ENCODE measurements at regions not wholly inside any gene's neighbourhood (a gene's known extent, or its start where the extent isn't known, plus 50 kb on each side); places are given as distances from the start of the nearest gene placed in this dataset.
"Not testable (repeated sequence)": the region's sequence is repeated elsewhere in the genome, so short reads cannot be mapped to it uniquely, and the experiment has no call there.

GRCh38 chr17:63293323-63294075 lies 152.6 kb downstream of the CYB561 start:
- H3K27me3 Mint-ChIP-seq = no peaks in the 10 kb centered on the region
- H3K4me1 Mint-ChIP-seq (ENCODE audit: unreplicated experiment) = peaks cover 5% of the 10 kb centered on the region
- DNase-seq (ENCODE audit: extremely low spot score, unreplicated experiment) = no peak
- H3K36me3 Mint-ChIP-seq = peaks cover 23% of the 10 kb centered on the region
- no peak overlapping the region for H3K4me3 Mint-ChIP-seq
- H3K9me3 Mint-ChIP-seq = peaks cover 21% of the 10 kb centered on the region
- no peak overlapping the region for H3K27ac Mint-ChIP-seq
- TF ChIP-seq CTCF (conservative IDR thresholded peaks at IDR 0.05) = no peak

GRCh38 chr17:63294776-63295175 lies 151.3 kb downstream of the CYB561 start:
- Mint-ChIP-seq H3K9me3 (peaks cover 29% of the 10 kb centered on the region), H3K27ac (no peak overlapping the region), H3K27me3 (no peaks in the 10 kb centered on the region)

GRCh38 chr17:63295288-63295687 lies 150.8 kb downstream of the CYB561 start:
- TF ChIP-seq CTCF (conservative IDR thresholded peaks at IDR 0.05) = no peak
- Mint-ChIP-seq H3K4me1 (ENCODE audit: unreplicated experiment) (peaks cover 5% of the 10 kb centered on the region), H3K9me3 (peaks cover 29% of the 10 kb centered on the region), H3K4me3 (no peak overlapping the region), H3K27ac (no peak overlapping the region), H3K36me3 (peaks cover 27% of the 10 kb centered on the region), H3K27me3 (no peaks in the 10 kb centered on the region)
- no peak for DNase-seq (ENCODE audit: extremely low spot score, unreplicated experiment)

More at GRCh38 chr17:63294776-63295175, 151.3 kb downstream of the CYB561 start:
- peaks cover 5% of the 10 kb centered on the region for H3K4me1 Mint-ChIP-seq (ENCODE audit: unreplicated experiment)
- peaks cover 27% of the 10 kb centered on the region for H3K36me3 Mint-ChIP-seq
- TF ChIP-seq CTCF (conservative IDR thresholded peaks at IDR 0.05) = no peak
- H3K4me3 Mint-ChIP-seq = no peak overlapping the region
- no peak for DNase-seq (ENCODE audit: extremely low spot score, unreplicated experiment)

- Mint-ChIP-seq H3K36me3 (peaks cover 31% of the 10 kb centered on the region), H3K4me3 (no peak overlapping the region), H3K27me3 (no peaks in the 10 kb centered on the region), H3K9me3 (peaks cover 29% of the 10 kb centered on the region), H3K4me1 (ENCODE audit: unreplicated experiment) (peaks cover 5% of the 10 kb centered on the region), H3K27ac (no peak overlapping the region)
- no peak for TF ChIP-seq CTCF (conservative IDR thresholded peaks at IDR 0.05)
- DNase-seq (ENCODE audit: extremely low spot score, unreplicated experiment) = no peak
Measured at GRCh38 chr17:63295839-63296590, 150.1 kb downstream of the CYB561 start.

GRCh38 chr17:63298916-63299315 lies 147.2 kb downstream of the CYB561 start:
- DNase-seq (ENCODE audit: extremely low spot score, unreplicated experiment); H3K4me3 Mint-ChIP-seq; H3K4me1 Mint-ChIP-seq (ENCODE audit: unreplicated experiment); H3K27me3 Mint-ChIP-seq; H3K27ac Mint-ChIP-seq: not testable (repeated sequence)
- peaks cover 41% of the 10 kb centered on the region for H3K36me3 Mint-ChIP-seq
- H3K9me3 Mint-ChIP-seq = peaks cover 45% of the 10 kb centered on the region

GRCh38 chr17:63304704-63305261 lies 141.3 kb downstream of the CYB561 start:
- Mint-ChIP-seq H3K4me3 (no peak overlapping the region), H3K4me1 (ENCODE audit: unreplicated experiment) (no peaks in the 10 kb centered on the region), H3K27me3 (no peaks in the 10 kb centered on the region), H3K27ac (no peak overlapping the region), H3K9me3 (peaks cover 25% of the 10 kb centered on the region), H3K36me3 (peaks cover 27% of the 10 kb centered on the region)
- TF ChIP-seq CTCF (conservative IDR thresholded peaks at IDR 0.05) = no peak
- no peak for DNase-seq (ENCODE audit: extremely low spot score, unreplicated experiment)

All from type B pancreatic cell (in vitro differentiated cells).